Right kidney (tissue), 1 donor: ENCODE measurements at regions not wholly inside any gene's neighbourhood (a gene's known extent, or its start where the extent isn't known, plus 50 kb on each side); places are given as distances from the start of the nearest gene placed in this dataset.

ENCODE experiments used
- DNase-seq: peaks from one replicate; pipeline ENCODE4 v3.0.0-alpha.2; 2016

DNA sequence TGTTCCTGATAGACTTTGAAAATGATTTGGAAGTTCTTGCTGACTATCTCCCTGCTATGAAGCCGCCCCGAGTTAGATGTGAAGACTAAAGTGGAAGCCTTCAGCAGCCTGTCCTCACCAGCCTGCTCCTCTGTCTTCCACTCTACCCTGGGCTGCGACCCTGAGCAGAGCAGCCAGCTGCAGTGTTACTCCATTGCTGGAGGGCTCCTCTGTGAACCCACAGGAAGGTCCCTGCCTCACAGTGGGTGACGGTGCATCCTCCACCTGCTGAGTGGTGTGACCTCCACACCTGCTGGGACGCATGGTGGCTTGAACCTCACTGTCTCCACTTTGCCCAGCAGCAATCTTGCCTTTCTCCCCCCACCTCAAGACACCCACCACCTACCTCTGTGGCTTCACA is 116.4 kb downstream of the IRS2 start:
- DNase-seq, result no peak

DNA sequence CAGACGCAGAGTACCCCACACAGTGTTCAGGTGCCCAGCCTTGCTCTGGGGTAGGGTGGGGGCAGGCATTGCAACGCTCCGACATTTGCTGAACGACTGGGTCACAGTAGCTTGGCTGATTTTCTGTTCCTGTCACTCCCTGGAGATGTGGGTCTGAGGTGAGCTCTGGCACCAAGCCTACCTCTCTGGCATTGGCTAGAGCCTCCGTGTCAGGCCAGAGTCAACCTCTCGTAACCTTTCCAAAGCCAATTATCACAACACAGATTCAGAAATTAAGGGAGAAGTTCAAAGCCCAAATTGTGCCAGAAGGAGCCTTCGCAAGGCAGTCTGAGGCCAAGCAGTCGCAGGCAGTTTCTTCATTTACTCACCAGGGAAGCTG is 117.2 kb downstream of the IRS2 start:
- no peak for DNase-seq

DNA sequence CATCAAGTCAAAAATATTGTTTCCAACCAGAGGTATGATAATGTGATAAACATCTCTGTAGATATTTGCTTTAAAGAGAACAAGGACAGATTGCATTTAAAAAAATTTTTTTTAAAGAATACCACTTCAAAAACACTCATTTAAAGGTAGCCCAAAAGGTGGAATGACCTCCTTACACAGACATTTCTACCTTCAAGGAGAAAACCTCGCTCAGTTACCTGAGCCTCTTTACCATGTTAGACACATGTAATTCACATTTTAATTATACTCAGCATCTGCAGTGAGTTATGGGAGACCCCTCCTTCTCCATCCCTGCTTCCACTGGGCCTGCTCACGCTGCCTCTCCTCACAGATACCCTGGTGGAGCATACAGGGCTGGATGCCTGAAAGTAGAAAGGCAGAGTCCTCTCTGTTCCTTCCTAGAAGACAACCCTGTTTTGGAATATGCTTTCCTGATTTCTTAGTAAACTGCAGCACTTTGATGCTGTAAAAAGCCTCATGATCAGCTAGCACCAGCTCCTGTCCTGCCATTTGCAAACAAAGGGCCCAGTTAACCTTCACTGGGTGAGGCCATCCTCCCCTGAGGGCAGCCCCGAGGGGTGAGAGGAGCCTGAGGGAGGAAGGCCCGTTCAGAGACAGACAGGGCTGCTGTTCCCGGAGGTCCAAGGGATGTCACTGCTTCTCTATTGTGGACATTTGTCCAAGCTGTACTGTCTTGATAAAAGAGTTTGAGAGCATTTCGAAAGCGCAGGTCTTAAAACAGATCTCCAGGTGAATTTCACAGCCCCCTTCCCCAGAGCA is 117.8 kb downstream of the IRS2 start:
- no peak for DNase-seq

DNA sequence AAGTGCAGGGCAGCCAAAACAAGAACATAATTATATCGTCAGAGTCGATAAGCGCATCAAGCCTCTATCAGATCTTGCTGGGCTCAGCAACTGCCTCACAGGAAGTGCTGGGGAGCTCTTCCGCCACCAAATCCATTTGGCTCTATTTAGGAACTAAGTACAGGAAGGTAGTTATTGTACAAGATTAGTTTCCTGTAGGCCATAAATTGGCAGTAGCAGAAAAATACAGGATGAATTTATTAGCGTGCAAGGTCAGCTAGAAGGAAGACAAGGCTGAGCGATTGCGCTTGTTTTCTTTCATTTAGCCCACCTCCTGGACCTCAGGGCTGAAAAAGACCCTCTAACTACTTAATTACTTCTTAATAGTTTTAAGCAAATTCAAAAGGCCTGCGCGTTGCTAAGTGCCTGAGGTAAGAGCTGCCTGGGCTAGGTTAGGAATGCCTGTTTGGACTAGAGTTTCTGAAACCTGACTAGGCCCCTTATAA is 118.5 kb downstream of the IRS2 start:
- peak; percentile 54 for DNase-seq

DNA sequence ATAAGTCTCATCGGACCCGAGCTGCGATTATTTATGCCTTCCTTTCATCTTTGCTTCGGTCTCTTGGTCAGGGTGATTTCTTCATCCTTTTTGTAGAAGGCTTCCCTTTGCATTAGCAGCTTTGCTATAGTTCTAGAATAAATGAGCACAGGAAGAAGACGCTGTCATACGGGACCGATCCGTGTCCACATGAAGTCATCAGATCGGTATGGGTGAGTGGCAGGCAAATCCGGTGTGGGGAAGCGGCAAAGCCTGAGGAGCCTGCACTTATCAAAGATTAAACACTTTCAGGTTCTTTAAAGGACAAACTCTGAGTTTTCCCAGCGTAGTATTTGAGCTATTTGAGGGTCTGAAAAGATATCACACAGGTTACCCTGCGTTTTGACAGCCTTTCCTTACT is 119.3 kb downstream of the IRS2 start:
- DNase-seq, result no peak

DNA sequence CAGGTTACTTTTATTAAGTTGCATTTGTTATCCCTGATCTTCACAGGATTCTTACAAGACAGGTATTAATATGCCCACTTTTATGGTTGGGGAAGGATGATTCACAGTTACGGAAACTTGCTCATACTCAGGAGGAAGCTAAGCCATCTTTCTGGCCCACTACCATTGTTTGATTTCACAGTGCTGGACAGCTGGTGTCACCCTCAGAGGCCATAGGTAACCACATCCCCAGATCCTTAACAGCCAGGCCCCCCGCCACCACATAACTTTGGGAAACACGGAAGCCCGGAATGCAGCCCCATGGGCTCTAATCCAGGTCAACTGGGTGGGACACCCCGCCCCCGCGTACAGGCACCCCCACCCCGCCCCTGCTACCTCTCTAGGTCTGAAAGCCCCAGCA is 119.7 kb downstream of the IRS2 start:
- no peak for DNase-seq

DNA sequence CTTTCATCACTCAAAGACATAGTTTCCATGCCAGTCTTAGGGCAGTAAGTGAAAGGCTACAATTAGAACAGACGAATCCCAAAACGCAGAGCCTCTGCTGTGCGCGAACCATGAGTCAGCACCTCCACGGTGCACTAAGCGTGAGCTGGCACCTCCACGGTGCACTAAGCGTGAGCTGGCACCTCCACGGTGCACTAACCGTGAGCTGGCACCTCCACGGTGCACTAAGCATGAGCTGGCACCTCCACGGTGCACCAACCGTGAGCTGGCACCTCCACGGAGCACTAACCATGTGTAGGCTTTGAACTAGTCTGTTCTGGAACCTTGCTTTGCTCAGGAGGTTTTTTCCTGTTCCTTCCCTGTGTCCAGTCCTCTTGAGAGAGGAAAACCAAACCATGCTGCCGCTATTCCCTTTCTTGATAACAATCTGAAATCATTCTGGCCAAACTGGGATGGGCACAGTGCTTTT is 120.6 kb downstream of the IRS2 start:
- DNase-seq, result no peak

DNA sequence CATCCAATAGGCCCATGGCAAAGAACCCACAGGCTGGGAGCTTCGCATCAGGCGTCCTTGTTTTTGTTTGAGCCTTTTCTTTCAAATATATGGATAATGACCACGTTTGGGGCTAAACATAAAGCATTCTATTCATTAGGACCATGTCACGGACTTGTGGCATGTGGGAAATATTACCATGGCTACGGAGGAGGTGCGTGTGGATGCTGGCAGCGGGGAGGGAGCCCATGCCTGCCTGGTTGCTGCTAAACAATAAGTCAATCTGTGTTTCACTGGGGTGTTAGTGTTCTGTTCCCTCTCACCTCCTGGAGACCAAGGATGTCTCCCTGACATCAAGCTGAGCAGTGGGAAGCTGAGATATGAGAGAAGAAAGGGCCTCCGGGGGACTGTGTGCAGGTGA is 121.1 kb downstream of the IRS2 start:
- no peak for DNase-seq

DNA sequence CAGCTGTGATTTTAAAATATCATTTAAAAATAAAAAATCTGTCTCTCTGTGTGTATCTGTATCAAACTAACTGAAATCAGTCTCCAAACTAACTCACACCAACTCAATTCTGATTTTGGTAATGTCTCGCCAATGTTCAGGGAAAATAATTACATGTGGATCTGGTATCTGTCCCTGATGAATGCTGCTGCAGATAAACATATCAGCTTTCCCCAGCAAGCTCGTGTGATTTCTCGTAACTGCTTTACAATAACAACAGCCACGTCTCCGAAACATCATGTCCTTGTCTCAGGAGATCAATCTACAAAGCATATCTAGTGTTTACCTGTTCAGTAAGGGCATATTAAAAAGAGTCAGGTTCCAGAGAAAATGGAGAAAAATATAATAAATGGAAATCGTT is 129.0 kb downstream of the IRS2 start:
- no peak for DNase-seq

DNA sequence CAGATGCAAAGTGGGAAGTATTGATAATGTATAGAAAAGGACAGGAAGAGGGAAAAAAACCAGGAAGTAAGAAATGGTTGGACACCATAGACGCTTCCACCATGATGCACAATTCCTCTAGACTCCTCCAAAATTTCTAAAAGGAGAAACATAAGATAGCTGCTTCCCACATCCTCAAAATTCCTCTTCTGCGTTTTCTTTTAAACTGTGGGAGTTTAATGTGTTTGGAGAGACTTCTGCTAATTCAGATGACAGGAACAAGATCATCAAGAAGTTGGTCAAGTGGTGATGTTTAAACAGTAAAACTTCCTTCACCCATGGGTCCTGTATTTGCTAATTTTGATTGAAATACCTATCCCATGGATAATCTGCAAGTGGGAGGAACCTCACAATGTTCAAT is 130.2 kb downstream of the IRS2 start:
- no peak for DNase-seq

DNA sequence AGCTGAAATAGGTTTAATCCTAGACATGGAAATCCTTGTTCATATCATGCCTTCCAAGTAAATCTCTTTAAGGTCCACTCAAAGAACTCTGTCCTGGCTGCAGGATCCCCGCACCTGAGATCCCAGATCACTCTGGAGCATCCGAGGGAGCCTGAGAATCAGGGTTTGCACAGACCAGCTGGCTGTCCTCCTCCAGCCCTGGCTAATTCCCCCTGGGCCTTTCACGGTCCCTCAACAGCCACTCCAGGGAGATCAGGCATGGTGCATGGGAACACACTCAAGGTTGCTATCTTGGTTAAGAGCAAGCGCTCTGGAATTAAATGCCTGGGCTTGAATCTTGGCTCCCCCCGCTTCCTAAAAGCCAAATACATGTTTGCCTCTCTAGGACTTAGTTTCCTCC is 130.8 kb downstream of the IRS2 start:
- no peak for DNase-seq

DNA sequence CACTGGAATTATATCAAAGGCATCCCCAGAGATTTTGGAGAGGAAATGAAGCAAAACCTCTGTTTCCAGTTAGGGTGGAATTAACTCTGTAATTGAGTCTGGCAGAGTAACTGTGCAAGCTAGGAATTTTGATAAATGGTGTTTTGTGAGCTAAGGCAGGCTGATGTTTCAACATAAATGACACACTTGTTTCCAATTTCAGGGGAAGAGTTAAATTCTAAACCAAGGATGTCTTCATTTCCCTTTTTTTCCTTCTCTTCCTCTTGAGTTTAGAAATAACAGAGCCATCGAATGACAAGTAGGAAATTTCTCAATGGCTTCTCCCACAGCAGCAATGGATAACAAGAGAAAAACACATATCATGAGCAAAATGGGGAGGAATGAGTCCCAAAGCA is 131.2 kb downstream of the IRS2 start:
- DNase-seq, result no peak

DNA sequence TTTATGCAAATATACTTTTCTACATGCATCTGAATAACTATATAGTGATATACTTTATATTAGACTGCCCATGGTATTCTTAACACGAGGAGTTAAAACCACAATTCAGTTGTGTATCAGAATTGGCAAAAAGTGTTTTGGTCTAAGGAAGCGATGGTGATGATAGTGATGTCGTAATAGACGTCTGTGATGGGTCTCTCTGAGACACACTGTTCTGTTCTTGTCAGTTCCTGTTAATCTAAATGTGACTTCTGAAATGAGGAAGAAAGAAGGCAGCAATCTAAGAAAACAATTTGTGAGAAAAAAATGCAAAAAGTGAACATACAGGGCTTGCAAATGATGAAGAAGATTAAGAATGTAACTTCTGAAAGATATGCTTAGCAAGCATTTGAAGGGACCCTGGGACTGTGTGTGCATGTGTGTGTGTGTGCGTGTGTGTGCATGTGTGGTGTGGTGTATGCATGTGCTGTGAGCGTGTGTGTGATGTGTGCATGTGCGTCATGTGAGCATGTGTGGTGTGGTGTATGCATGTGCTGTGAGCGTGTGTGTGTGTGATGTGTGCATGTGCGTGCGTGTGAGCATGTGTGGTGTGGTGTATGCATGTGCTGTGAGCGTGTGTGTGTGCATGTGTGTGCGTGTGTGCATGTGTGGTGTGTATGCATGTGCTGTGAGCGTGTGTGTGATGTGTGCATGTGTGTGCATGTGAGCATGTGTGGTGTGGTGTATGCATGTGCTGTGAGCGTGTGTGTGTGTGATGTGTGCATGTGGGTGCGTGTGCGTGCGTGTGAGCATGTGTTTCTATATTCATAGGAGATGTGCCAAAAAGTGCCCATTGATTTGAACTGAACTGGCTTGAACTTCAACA is 131.8 kb downstream of the IRS2 start:
- no peak for DNase-seq

DNA sequence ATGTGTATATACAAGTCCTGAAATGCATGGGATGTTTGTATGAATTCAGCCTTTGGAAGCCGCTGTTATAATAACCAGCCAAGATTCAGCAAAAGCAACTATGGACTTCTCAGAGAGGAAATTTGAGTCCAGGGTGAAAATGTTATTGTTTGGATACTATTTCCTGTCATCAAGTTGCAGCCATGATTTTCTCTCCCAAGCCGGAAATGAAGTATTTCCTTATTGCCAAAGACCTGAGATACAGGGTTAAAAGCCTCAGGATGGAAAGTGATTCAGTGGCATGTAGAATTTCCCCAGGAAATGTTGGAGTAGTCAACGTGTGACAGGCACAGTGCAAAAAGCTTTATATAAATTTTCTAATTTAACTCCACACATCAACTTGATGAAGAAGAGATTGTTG is 133.9 kb downstream of the IRS2 start:
- DNase-seq, result no peak

DNA sequence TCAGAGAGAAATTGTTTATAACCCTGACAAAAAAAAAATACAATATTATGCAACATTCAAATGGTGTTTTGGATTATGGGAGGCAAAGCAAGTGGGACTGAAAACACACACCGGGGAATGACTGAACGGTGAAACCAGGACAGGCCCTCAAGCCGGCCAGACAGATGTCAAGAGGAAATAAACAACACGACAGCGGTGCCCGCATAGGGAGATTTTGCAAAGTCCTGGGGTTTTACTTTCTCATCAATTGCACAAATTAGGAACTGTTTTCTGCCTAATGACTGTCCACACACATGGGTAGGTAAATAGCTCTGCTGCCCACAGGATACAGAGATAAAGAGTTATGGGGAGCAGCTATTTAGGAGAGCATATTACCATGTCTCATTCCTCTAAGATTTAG is 134.5 kb downstream of the IRS2 start:
- DNase-seq, result no peak

DNA sequence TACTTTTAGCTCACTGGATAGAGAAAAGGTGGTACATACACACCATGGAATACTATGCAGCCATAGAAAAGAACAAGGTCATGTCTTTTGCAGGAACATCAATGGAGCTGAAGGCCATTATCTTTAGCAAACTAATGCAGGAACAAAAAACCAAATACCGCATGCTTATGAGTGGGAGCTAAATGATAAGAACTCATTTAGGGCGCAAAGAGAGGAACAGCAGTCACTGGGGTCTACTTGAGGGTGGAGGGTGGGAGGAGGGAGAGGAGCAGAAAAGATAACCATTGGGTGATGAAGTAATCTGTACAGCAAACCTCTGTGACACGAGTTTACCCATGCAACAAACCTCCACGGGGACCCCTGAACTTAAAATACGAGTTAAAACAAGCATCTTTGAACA is 135.1 kb downstream of the IRS2 start:
- DNase-seq, result no peak

DNA sequence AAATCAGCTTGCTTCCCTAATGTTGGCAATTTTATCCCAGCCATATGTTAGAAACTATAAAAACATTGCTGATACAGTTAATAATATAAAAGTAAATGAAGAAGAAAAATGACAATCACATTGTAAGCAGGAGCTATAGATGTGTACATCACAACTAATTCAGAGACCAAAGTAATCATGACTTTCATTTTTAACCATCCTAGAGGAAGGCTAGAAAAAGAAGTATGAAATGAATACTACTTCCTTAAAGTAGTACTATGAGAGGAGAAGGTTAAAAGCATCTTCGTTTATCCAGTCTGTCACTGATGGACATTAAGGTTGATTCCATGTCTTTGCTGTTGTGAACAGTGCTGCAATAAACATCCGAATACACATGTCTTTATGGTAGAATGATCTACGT is 135.5 kb downstream of the IRS2 start:
- DNase-seq, result no peak

DNA sequence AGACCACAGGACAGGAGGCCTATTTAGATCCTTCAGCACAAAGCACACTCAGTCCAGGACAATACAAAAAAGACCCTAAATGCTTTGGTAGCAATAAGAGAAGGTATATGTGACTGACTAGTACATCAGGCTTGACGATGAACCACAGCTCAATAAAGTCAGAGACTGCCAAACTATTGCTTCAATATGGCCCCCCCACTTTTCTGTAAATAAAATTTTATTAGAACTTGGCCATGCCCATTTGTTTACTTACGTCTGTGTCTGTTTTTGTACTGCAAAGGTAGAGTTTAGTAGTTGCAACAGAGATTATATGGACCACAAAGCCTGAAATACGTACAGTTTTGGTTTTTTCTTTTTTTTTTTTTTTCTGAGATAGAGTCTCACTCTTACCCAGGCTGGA is 136.7 kb downstream of the IRS2 start:
- no peak for DNase-seq

DNA sequence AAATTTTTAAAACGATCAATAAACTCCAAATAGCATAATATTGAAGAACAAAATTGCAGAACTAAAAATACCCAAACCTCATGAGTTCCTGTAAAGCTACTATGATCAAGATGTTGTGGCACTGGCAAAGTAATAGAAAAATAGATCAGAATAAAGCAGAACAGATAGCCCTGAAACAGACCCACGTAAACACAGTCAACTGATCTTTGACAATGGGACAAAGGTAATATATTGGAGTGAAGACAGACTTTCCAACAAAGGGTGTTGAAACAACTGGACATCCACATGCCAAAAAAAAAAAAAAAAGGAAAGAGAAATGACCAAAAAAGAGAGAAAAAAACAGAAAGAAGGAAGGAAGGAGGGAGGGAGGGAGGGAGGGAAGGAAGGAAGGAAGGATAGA is 138.7 kb downstream of the IRS2 start:
- DNase-seq, result no peak

DNA sequence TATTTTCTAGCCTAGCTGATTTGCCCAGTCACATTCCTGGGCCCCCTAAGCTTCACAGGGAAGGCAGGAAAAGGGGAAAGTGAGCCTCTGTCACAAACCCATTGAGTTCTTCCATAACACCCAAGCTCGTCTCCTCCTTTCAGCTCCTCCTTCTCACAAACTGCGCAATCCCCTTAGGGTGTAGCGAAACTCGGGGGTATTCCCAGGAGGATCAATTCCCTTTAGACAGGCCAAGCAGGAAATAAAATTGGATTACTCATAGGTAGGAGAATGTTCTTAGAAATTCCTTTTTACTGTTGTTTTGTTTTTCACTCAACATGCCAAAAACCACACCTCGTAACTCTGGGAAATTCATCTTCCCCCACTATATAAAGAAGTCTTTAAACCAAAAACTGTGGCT is 139.3 kb downstream of the IRS2 start:
- no peak for DNase-seq

DNA sequence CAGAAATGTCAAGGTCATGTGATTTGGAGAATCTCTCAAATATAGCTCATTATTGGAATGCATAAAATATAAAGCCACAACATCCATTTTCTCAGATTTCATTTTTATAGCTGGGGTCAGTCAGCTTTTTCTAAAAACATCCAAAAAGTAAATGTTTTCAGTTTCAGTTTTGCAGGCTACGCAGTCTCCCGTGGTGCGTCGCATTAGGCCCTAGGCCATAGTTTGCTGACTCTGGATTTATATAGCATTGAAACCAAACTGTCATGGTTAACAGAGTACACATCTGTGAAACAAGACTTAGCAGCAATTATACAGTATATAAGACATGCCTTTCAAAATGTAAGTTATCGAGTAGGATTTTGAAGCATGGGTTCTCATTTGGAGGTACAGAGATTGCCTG is 140.0 kb downstream of the IRS2 start:
- DNase-seq, result no peak

DNA sequence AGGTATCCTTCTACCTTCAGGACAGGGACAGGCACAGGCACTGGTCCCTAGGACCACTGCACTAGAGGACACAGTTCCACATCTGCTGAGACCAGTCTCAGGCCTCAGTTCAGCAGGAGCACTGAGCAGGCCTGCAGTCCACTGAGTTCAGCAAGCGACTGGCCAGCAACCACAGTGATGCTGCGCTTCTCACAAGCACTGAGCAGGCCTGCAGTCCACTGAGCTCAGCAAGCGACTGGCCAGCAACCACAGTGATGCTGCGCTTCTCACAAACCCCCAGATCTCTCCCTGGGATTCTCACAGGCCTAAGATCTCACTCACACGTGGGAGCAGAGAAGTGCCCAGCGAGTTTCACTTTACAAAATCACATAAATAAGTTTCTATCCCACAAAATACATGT is 140.6 kb downstream of the IRS2 start:
- no peak for DNase-seq

DNA sequence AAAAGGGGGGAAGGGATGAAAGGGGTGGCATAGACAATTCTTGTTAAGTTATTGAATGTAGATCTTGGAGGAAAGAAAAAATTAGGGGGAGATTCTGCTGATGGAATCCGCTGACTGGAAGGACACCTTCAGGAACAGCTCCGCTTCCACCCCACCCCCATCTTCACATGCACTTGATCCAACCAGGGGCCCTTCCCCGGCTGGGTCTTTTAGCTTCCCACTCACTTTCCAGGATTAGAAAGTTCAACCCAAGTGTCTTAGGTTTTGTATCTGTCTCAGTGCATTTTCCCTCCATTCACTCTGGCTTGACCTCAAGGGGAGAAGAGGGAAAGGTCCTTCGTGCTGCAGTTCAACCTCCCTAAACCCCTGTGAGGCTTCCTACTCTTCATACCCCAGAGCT is 141.4 kb downstream of the IRS2 start:
- DNase-seq, result no peak
